Hematopoietic multipotent progenitor cell treated with erythropoietin and hydrocortisone succinate and interleukin-3 and kit ligand, for 6 days (in vitro differentiated cells): ENCODE measurements at regions not wholly inside any gene's neighbourhood (a gene's known extent, or its start where the extent isn't known, plus 50 kb on each side); places are given as distances from the start of the nearest gene placed in this dataset.

Source experiments
- DNase-seq: peaks from one replicate; pipeline ENCODE4 v3.0.0-alpha.2; 2015

DNA sequence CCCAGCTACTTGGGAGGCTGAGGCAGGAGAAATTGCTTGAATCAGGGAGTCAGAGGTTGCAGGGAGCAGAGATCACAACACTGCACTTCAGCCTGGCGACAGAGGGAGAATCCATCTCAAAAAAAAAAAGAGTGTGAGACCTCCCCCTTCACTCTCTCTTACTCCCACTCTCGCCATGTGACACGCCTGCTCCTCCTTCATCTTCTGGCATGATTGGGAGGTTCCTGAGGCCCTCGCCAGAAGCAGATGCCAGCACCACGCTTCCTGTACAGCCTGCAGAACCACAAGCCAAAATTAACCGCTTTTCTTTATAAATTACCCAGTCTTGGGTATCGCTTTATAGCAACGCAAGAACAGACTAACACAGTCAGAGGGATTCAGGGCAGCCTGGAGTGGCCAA lies 66.3 kb upstream of the CREB1 start:
- DNase-seq: no peak

DNA sequence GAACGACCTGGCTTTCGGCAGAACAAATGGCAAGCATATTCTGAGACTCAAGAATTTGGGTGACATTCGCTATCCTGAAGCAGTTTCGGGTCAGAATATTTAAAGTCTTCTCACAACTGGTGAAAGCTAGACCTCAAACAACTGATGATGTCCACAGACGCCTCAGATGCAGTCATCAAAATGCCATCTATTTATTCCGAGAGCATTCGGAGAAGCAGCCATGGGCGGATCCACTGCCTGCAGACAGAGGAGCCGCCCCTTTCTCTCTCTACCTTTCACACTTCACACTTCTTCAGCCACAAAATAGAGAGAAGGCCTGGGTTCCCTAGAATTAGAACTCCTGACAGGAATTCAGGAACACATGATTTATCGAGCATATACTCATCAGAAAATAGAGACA lies 65.8 kb upstream of the CREB1 start:
- no peak for DNase-seq

DNA sequence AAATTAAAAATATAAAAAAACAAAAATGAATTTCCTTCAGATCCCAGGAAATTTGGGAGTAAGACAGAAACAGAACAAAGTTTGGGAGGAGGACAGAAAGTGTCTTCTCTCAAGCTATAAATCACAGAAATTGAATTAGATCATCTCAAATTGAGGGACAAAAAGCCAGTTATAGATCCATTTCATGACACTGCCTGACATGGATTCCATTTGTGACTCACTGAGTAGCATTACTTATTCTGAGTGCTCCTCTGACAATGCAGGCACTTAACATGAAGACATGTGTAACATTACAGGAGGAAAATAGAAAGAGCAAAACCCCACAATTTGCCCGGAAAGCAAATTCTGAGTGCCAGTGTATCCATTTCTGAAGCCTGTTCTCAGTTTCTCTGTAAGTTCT lies 63.9 kb upstream of the CREB1 start:
- DNase-seq: no peak

DNA sequence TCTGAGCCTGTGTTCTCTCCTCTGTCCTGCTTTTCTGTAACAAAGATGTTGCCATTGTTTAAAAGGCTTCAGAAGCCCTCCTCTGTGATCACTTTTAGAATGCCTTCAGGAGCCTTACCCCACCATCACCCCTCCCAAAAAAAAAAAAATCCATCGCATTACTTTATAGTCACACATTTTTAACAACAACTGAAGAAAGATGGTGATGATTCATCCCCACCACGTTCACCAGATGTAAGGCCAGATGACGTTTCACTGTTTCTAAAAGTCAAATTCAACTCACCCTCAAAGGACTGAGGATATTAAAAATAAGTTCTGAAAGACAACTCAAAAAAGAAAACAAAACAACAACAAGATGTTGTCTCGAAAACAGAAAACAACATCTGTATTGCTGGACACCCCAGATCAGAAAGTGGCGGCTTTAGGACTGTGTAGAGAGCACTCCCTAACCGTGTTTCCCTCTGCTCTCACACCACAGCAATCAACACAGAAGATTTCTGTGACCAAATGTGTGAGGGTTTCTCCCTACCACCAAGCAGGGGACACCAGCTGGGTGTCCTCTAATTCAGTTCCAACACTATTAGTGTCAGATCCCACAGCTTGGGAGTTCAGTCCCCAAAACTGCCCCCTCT lies 61.9 kb upstream of the CREB1 start:
- no peak for DNase-seq

DNA sequence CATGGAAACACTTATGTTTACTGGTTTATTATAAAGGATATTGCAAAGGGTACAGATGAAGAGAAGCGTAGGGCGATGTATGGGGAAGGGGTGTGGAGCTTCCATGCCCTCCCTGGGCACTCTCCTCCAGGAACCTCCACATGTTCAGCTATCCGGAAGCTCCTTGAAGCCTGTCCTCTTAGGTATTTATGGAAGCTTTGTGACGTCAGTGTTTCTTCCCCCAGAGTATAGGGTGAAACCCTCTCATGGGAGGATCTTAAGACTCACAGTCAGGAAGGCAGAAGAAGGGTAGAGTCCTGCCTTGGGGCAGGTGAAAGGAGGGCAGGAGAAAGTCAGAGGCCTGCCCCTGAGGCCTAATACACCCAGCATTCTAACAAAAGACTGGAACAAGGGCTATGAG lies 61.3 kb upstream of the CREB1 start:
- DNase-seq: no peak

DNA sequence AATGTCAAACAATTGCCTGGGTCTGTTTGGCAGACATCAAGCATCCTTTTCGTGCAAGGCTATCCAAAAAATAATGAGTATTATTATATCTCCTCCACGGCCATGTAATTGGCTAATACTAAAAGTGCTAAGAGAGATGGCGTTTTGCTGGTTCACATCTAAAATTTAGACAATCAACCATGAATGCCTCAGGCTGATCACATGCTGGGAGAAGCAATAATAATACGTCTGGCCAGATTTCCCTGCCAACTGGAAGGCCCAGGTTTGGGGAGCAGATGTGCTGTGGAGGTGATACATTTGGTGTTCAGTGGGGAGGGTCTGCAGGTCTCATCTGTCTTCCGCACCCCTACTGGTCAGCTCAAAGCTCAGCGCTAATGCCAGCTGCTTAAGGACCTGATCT lies 60.3 kb upstream of the CREB1 start:
- DNase-seq: no peak

DNA sequence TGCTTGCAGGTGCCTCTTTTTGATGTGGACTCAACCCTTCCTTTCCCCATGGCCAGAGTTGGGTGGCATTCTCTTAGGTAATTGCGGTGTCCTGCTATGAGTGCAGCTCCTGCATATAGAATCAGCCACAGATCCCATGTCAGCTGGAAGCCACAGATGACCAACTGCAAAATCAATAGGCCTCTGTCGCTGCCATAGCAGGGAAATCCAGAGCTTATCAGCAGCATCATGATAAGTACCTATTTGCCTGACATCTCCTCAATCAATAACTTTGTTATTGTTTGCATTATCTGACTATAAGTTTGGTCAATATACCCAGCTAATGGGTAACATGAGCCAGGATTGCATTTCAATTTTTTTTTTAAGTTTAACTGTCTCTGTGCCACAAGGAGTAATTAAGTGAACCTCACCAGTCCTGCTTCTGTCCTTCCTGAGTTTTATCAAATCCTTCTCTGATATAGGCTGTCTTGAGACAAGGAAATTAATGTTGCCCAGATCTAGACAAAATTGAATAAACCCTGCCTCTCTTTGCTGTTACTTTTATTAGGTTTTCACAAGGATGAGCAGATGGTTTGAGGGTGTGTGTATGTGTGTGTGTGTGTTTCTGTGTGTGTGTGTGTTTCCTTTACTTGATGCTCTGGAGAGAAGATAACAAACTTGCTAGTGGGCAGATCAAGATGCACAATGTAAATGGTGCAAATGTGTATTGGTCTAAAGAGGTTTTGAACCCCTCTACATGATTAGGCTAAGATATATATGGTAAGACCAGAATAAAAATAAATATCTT lies 59.6 kb upstream of the CREB1 start:
- no peak for DNase-seq

DNA sequence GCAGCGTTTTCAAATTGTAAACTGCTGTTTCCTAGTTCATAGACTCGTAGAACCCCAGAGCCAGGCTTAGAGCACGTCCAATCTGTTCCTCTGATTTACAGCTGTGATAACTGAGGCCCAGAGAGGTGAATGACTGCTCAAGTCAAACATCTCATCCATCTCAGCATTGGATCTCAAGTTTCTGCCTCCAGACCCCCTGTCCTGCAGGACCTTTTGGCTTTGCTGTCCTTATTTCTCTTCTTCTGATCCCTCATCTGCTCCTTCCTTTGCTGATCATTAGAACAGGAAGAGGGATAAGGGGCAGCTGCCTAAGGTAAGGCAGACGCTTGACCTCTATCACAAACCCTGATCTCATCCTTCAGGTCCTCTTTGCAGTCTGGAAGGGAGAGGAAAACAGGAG lies 58.5 kb upstream of the CREB1 start:
- DNase-seq: no peak

DNA sequence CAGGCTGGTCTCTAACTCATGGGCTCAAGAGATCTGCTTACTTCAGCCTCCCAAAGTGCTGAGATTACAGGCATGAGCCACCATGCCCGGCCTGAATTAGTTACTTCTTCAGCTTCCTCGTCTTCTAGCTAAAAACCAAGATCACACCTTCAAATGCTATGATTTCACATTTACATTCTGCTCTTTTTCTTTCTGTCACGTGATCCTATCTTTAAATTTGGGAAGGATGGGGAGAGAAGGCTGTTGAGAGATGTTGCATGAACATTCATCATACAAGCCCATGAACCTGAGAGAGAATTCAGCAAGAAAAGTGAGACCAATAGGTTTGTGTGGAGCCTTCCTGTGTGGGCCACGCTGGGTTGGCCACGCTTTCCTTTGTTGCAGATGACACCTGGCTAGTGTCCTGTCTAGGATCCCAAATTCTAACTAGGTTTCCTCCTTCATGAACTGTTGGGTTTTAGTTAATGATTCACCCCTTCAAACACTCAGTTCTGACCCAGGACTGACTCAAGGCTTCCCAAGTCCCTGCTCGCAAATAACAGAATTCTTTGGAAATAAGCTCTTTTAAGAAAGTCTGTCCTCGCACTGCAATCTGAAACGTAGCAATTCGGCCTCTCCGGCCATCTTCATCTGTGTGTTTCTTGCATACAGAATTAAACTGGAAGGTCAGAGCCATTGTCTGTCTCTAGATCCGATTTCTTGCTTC lies 57.3 kb upstream of the CREB1 start:
- DNase-seq: no peak

DNA sequence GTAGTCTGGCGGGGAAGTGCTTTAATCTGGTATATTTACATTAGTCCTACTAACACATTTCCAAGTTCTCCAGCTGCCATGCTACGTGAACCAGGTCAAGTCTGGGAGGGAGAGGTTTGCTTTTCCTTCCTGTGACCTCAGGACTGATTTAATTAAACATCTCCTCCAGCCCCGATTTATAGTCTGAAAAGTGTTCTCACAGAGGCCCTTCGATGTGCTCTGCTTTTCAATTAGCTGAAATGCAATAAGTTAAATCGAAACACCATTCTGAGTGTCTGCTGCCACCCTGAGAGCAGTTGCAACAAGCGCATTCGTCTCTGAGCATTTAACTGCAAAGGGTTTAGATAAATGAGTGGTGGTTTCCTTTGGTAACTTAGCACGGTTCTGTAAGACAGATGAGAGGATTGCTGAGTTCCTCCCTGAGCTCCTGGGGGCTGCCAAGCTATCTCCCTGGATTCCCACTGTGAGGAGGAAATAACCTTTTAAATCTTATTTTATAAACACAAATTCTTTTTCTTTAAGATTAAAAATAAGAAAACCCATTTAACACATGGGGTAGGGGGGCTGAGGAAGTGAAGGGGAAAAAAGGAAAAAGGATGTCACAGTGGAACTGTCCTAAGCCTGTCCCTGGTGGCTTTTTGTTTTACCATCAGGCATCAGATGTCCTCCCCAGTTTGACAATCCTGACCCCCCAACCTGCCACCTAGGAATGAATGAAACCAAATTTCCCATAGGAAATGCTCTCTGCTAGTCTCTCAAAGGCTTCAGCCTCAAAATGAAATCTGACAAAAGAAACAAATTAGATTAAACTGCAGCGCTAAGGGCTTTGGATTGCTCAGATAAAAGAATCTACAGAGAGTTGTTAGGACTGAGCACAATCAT lies 56.5 kb upstream of the CREB1 start:
- peak; percentile 88 for DNase-seq

DNA sequence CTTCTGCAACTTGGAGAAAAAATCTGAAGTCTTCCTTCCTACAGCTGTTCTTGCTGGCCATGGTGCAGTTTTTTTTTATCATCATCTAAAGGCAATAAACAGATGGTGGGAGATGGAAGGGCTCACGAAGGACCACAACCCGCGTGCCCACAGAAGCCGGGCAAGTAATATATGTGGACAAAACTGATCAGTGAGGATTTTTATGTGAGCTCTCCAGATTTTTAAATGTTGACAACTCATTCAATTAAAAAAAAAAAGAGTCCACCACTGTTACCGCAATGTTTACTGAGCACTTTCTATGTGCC lies 55.9 kb upstream of the CREB1 start:
- no peak for DNase-seq

DNA sequence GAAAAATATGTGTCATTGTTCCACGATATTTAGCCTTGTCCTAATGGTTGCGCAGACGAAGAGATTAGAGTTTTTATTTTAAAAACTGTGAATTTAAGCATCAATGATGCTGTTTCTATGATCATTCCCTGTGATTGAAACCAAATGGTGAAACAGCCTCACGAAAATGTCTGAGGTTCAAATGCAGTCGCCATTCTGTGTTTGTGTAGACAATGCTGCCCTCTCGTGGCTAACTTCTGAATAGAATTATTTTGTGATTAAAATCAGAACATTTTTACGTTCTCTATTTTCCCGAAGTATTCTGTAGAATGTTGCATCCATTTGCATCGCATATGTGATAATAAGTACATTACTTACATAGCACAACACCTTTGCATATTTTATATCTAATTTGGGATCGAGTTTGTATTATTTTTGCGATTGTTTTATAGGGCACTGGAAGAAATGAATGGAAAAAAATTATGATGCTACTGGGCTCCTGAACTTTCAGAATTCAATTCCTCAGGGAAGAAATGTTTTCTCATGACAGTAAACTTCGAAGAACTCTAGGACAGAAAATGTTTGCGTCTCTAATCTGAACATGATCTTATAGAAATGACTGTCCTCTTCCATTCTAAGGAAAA lies 54.8 kb upstream of the CREB1 start:
- peak; percentile 85 for DNase-seq

DNA sequence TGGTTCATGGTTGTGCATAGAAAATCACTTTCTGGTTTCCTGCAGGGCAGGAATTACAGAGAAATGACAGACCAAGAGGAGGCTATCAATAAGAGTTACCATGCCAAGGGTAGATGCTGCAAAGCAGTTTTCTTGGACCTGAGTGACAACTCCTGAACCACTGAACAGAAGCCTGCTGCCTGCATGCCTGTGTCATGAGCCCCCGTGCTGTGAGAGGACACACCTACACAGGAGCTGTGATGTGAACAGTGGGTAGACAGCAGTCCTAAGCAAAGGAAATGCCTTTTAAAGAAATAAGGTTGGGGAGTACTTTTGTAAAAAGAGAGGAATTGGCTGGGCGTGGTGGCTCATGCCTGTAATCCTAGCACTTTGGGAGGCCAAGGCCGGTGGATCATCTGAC lies 54.2 kb upstream of the CREB1 start:
- no peak for DNase-seq

DNA sequence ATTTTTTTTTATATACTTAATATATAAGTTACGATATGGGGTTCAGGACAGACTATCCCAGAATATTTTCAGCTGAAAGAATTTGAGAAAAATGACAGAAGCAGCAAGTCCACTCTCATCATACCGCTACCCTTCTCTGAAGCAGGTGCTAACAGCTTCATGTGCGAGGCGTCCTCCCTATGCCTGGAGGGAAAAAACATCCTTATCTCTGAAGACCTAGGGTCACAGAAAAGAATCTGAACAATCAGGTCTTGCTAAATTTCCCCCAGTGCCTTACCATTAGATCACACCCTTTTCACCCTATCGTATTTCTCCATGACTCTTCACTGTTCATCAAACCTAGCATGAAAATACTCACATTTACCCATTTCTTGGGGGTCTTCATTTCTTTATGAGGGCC lies 51.9 kb upstream of the CREB1 start:
- no peak for DNase-seq

DNA sequence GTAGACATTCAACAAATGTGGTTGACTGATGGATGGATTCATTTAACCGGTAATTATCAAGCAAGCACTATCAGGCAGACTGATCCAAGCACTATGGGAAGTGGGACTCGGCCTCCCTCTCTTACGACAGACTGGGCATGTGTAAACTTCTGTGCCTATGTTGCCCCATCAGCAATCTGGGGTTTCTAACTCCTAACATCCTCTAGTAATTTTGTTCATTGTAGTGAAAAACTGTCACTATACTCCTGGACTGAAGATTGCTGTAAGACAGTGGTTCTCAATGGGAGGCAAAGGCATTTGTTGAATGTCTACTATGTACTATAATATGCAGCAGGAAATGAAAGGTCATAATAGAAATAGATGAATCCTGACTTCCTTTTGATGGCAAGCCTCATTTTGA lies 51.2 kb upstream of the CREB1 start:
- DNase-seq: no peak

DNA sequence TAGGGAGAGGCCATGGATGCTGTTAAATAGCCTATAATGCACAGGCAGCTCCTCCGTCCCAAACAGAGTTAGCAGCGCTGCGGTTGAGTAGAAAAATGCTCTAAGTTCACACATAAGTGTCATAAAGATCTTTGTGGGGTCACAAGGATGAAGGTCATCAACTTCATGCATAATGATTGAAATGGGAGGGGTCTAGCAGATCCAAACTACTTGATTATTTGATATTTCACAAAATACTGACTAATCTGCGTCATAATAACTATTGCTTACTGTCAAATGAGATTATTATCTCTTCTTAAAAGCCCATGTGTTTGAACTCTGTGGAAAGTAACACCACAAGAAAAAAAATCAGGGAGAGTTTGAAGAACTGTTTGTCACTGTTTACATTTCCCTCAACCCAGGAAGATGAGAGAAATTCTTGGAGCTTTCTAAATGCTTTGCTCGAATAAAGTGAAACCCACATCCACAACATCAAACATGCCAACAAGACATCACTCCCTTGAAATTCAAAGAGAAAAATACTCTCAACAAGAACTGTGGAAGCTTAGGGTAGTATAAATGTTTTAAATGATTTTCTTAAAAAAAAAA lies 50.5 kb upstream of the CREB1 start:
- DNase-seq: no peak
